GM20000 (cell line): ENCODE measurements at regions not wholly inside any gene's neighbourhood (a gene's known extent, or its start where the extent isn't known, plus 50 kb on each side); places are given as distances from the start of the nearest gene placed in this dataset.
"Not testable (repeated sequence)": the region's sequence is repeated elsewhere in the genome, so short reads cannot be mapped to it uniquely, and the experiment has no call there.

Experiments used
- DNase-seq: peaks from one replicate; pipeline ENCODE4 v3.0.0; 2012; ENCODE audit warnings: low spot score
- CTCF ChIP-seq: IDR thresholded peaks from 2 replicates; pipeline ENCODE4 v1.5.1; 2012; ENCODE audit warnings: mild to moderate bottlenecking, control low read depth; ENCODE audit errors: extremely low read depth, missing control alignments

- no peak for TF ChIP-seq CTCF
- DNase-seq, result no peak
These were observed 861.9 kb downstream of the CDH18 start for GRCh38 chr5:19125956-19126713.

GRCh38 chr5:19140276-19140675 lies 847.7 kb downstream of the CDH18 start:
- no peak for DNase-seq
- TF ChIP-seq CTCF, result no peak

- DNase-seq, result not testable (repeated sequence)
These were observed 846.0 kb downstream of the CDH18 start for GRCh38 chr5:19141937-19142524.

GRCh38 chr5:19142713-19143414 lies 845.1 kb downstream of the CDH18 start:
- DNase-seq, result not testable (repeated sequence)

- no peak for DNase-seq
- TF ChIP-seq CTCF, result no peak
These were observed 844.1 kb downstream of the CDH18 start for GRCh38 chr5:19143935-19144334.

GRCh38 chr5:19169426-19169825 lies 818.6 kb downstream of the CDH18 start:
- DNase-seq, result no peak
- no peak for TF ChIP-seq CTCF

GRCh38 chr5:19172926-19173470 lies 815.0 kb downstream of the CDH18 start:
- TF ChIP-seq CTCF, result no peak
- no peak for DNase-seq

GRCh38 chr5:19175776-19176570 lies 812.0 kb downstream of the CDH18 start:
- no peak for DNase-seq
- no peak for TF ChIP-seq CTCF
